Osteocyte (in vitro differentiated cells): ENCODE measurements at regions not wholly inside any gene's neighbourhood (a gene's known extent, or its start where the extent isn't known, plus 50 kb on each side); places are given as distances from the start of the nearest gene placed in this dataset.

Experiments
- DNase-seq: peaks from one replicate; pipeline ENCODE4 v3.0.0; 2021; ENCODE audit warnings: mixed read lengths; ENCODE audit not compliant: unreplicated experiment; ENCODE audit errors: extremely low spot score
- H3K27ac Mint-ChIP-seq: one replicate; pipeline ENCODE4 v1.8.0; 2021; ENCODE audit warnings: mild to moderate bottlenecking, mixed read lengths; ENCODE audit not compliant: unreplicated experiment
- H3K27me3 Mint-ChIP-seq: one replicate; pipeline ENCODE4 v1.8.0; 2021; ENCODE audit warnings: mixed read lengths; ENCODE audit not compliant: unreplicated experiment
- H3K36me3 Mint-ChIP-seq: one replicate; pipeline ENCODE4 v1.8.0; 2021; ENCODE audit warnings: mixed read lengths; ENCODE audit not compliant: unreplicated experiment
- H3K4me1 Mint-ChIP-seq: one replicate; pipeline ENCODE4 v1.8.0; 2021; ENCODE audit warnings: mixed read lengths; ENCODE audit not compliant: unreplicated experiment
- H3K4me3 Mint-ChIP-seq: one replicate; pipeline ENCODE4 v1.8.0; 2021; ENCODE audit warnings: mild to moderate bottlenecking, moderate library complexity, mixed read lengths; ENCODE audit not compliant: unreplicated experiment
- H3K9me3 Mint-ChIP-seq: one replicate; pipeline ENCODE4 v1.8.0; 2021; ENCODE audit warnings: mixed read lengths; ENCODE audit not compliant: unreplicated experiment
- TF ChIP-seq, protein P1 (sequence below): fragments of 200-600 bp; sonication (generic); IDR thresholded peaks from 2 replicates; pipeline ENCODE4 v1.5.0; 2021; ENCODE audit warnings: antibody characterized with exemption, mild to moderate bottlenecking, moderate library complexity

- Mint-ChIP-seq H3K36me3 (no peaks in the 10 kb centered on the region), H3K27me3 (peaks cover 5% of the 10 kb centered on the region), H3K27ac (no peak overlapping the region), H3K4me1 (peaks cover 29% of the 10 kb centered on the region), H3K9me3 (no peaks in the 10 kb centered on the region), H3K4me3 (no peak overlapping the region)
- TF ChIP-seq, protein P1, sequence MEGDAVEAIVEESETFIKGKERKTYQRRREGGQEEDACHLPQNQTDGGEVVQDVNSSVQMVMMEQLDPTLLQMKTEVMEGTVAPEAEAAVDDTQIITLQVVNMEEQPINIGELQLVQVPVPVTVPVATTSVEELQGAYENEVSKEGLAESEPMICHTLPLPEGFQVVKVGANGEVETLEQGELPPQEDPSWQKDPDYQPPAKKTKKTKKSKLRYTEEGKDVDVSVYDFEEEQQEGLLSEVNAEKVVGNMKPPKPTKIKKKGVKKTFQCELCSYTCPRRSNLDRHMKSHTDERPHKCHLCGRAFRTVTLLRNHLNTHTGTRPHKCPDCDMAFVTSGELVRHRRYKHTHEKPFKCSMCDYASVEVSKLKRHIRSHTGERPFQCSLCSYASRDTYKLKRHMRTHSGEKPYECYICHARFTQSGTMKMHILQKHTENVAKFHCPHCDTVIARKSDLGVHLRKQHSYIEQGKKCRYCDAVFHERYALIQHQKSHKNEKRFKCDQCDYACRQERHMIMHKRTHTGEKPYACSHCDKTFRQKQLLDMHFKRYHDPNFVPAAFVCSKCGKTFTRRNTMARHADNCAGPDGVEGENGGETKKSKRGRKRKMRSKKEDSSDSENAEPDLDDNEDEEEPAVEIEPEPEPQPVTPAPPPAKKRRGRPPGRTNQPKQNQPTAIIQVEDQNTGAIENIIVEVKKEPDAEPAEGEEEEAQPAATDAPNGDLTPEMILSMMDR, result no peak
- no peak for DNase-seq
Observed at GRCh38 chr10:47167591-47167990, 132.4 kb upstream of the GDF10 start.

DNA sequence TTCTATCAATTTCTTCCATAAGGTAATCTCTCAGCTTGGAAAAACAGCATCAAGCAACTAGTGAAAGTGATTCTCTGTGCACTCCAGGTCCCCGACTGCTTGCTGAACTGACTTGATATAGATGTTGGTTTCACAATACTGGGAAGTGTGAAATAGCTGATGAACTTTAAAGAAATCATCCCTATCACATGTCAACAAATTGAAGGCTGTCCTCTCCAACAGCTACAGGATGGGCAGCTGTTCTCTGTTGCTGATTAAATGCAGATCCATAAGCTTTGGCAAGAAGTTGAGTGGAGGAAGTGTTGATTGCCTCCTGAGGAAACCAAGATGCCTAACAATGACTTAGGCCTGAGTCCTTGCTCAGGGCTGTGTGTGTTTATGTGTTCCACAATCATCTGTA lies 130.4 kb upstream of the GDF10 start:
- DNase-seq, result no peak
- peaks cover 13% of the 10 kb centered on the region for H3K27me3 Mint-ChIP-seq
- no peaks in the 10 kb centered on the region for H3K9me3 Mint-ChIP-seq
- H3K36me3 Mint-ChIP-seq, result no peaks in the 10 kb centered on the region
- peaks cover 23% of the 10 kb centered on the region for H3K4me1 Mint-ChIP-seq
- TF ChIP-seq, protein P1, result no peak
- no peak overlapping the region for H3K27ac Mint-ChIP-seq
- no peak overlapping the region for H3K4me3 Mint-ChIP-seq

DNA sequence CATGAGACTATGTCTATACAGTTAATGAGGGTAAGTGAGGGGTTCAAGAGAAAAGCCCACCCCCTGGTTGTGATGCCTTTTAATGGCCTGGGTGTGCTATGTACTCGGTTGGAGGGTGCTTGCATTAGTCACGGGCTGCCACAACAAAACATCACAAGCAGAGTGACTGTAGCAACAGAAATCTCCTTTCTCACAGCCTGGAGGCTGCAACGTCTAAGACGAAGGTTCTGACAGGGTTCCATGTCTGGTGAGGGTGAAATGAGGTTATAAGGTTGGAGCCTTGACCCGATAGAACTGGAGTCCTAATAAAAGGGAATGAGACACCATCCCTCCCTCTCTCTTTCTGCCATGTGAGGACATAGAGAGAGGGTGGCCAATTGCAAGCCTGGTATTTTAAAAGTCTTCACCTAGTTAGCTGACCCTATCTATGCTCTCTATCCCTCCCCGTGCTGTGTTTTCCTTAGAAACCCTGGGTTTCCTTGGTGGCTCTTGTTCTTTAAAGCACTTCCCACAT lies 126.0 kb upstream of the GDF10 start:
- no peak for DNase-seq
- Mint-ChIP-seq H3K27ac (no peak overlapping the region), H3K36me3 (no peaks in the 10 kb centered on the region), H3K4me1 (no peaks in the 10 kb centered on the region), H3K9me3 (no peaks in the 10 kb centered on the region), H3K4me3 (no peak overlapping the region), H3K27me3 (peaks cover 13% of the 10 kb centered on the region)
- TF ChIP-seq, protein P1, result no peak

DNA sequence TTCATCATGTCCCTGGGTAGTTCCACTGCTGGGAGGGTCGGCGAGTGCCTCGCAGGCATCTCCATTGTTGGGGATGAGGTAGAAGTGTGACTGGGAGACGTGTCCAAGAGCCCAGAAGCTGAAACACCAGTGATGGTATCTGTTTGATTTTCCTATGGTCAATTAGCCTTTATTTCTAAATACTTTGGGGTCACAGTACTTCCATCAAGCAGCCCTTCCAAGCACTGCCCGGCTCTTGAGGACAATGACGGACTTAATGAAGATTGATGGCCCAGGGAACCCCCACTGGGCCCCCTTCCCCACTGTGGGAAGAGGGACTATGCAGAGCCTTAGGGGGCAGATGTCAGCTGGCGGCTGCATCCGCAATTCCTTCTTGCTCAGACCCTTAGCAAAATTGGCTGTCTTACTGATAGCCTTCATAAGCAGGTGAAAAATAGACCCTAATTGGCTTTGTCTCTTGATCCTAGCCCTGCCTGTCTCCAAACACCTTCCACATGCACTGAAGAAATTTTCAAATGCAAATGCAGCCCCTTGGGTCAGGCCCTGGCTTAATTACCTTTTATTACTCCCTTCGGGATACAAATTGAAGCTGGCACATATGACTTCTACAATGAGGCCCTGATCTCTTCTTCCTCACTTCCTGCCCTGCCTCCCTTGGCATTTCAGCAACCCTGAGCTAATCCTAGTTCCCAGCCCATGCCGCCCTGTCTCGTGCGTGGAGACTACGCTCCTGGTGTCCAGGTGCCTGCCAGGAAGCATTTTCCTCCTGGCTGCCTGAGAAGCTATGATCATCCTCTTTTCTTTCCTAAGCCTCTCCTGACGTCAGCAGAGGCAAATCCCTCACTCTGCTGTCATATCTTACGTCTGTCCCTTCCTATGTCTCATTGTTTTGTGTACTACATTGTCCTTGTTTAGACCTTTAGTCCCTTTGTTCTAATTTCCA lies 124.5 kb upstream of the GDF10 start:
- Mint-ChIP-seq H3K9me3 (no peaks in the 10 kb centered on the region), H3K27ac (no peak overlapping the region), H3K36me3 (no peaks in the 10 kb centered on the region), H3K4me1 (no peaks in the 10 kb centered on the region), H3K4me3 (no peak overlapping the region), H3K27me3 (peaks cover 13% of the 10 kb centered on the region)
- no peak for DNase-seq
- TF ChIP-seq, protein P1, result no peak

- TF ChIP-seq, protein P1, result no peak
- DNase-seq, result no peak
- H3K27ac Mint-ChIP-seq, result no peak overlapping the region
- no peaks in the 10 kb centered on the region for H3K4me1 Mint-ChIP-seq
- H3K36me3 Mint-ChIP-seq, result no peaks in the 10 kb centered on the region
- H3K4me3 Mint-ChIP-seq, result no peak overlapping the region
- peaks cover 13% of the 10 kb centered on the region for H3K27me3 Mint-ChIP-seq
- no peaks in the 10 kb centered on the region for H3K9me3 Mint-ChIP-seq
Observed at GRCh38 chr10:47176206-47176902, 123.6 kb upstream of the GDF10 start.
